Caco-2 (cell line): ENCODE measurements at regions not wholly inside any gene's neighbourhood (a gene's known extent, or its start where the extent isn't known, plus 50 kb on each side); places are given as distances from the start of the nearest gene placed in this dataset.

Experiments
- BruUV-seq: library from RNA; stranded (reverse); fragments of 400-500 nt; replicated peaks from 2 replicates; lab custom pipeline; 2021; lab: Mats Ljungman, UMichigan
- CTCF ChIA-PET: fragments of 300-600 bp; sonication (Branson Sonifier 250); formaldehyde crosslinking; loops from one replicate; lab custom pipeline; 2022; ENCODE audit warnings: antibody characterized with exemption; lab: Charles Lee
- POLR2A ChIA-PET: fragments of 300-600 bp; sonication (Branson Sonifier 250); formaldehyde crosslinking; loops from one replicate; lab custom pipeline; 2022; ENCODE audit warnings: antibody characterized with exemption; lab: Charles Lee
- DNase-seq, 2 experiments: peaks; one replicate each; pipeline versions ENCODE4 v3.0.0 to v3.0.0-alpha.2; 2020 to 2022
- H3K27me3 ChIP-seq: replicated peaks from 2 replicates; pipeline ENCODE4 v1.6.0; 2011; ENCODE audit warnings: low read length; ENCODE audit not compliant: control insufficient read depth, insufficient read depth
- H3K36me3 ChIP-seq: 2 replicates; pipeline ENCODE4 v1.5.1; 2011; ENCODE audit warnings: low read length; ENCODE audit not compliant: control insufficient read depth, insufficient read depth
- H3K4me1 ChIP-seq: fragments of 250-450 bp; sonication (Bioruptor Pico); 2 replicates; pipeline ENCODE4 v1.5.1; 2020; ENCODE audit warnings: mild to moderate bottlenecking
- H3K4me3 ChIP-seq: 2 replicates; pipeline ENCODE4 v1.5.1; 2011; ENCODE audit warnings: low read depth, mild to moderate bottlenecking, control low read depth, low read length
- H3K9me3 ChIP-seq: fragments of 250-450 bp; sonication (Bioruptor Pico); 2 replicates; pipeline ENCODE4 v1.5.1; 2020; ENCODE audit warnings: mild to moderate bottlenecking, moderate library complexity
- H3K27ac Mint-ChIP-seq: one replicate; pipeline ENCODE4 v1.8.0; 2022; ENCODE audit warnings: mixed read lengths; ENCODE audit not compliant: unreplicated experiment
- H3K27me3 Mint-ChIP-seq: one replicate; pipeline ENCODE4 v1.8.0; 2022; ENCODE audit warnings: mixed read lengths; ENCODE audit not compliant: insufficient read depth, unreplicated experiment
- H3K36me3 Mint-ChIP-seq: one replicate; pipeline ENCODE4 v1.8.0; 2022; ENCODE audit warnings: mild to moderate bottlenecking, mixed read lengths; ENCODE audit not compliant: insufficient read depth, unreplicated experiment
- H3K4me1 Mint-ChIP-seq: one replicate; pipeline ENCODE4 v1.8.0; 2022; ENCODE audit warnings: low read depth, mixed read lengths; ENCODE audit not compliant: unreplicated experiment
- H3K4me3 Mint-ChIP-seq: one replicate; pipeline ENCODE4 v1.8.0; 2022; ENCODE audit warnings: mild to moderate bottlenecking, moderate library complexity, mixed read lengths; ENCODE audit not compliant: unreplicated experiment
- H3K9me3 Mint-ChIP-seq: one replicate; pipeline ENCODE4 v1.8.0; 2022; ENCODE audit warnings: mixed read lengths; ENCODE audit not compliant: unreplicated experiment
- CTCF ChIP-seq, 2 experiments: fragments of 200-600 bp in 1 of 2; IDR thresholded peaks; 1 replicate in 1 of 2; 2 replicates in 1 of 2; pipeline versions ENCODE4 v1.5.1 to v1.8.0; 2011 to 2022; ENCODE audit warnings: antibody characterized with exemption in 1 of 2, control low read depth in 1 of 2, inconsistent platforms in 1 of 2, low read depth in 1 of 2, low read length in 1 of 2, mild to moderate bottlenecking in 1 of 2, moderate library complexity in 1 of 2; ENCODE audit not compliant: insufficient read depth in 1 of 2, severe bottlenecking in 1 of 2, unreplicated experiment in 1 of 2
- intact Hi-C: fragments of 100-400 bp; cut with micrococcal nuclease; formaldehyde crosslinking; loops from one replicate; pipeline ENCODE4 v1.10.0; 2022; ENCODE audit not compliant: unreplicated experiment

GRCh38 chr16:51710186-51710585 is 559.1 kb upstream of the SALL1 start:
- H3K36me3 Mint-ChIP-seq: no peaks in the 10 kb centered on the region
- intact Hi-C loops: no loop called here
- no peaks in the 10 kb centered on the region for H3K4me1 Mint-ChIP-seq
- no peak for DNase-seq
- BruUV-seq: no TSS peak
- H3K4me3 Mint-ChIP-seq: no peak overlapping the region
- H3K9me3 ChIP-seq: 0 out of 2 replicates have a peak, but pooled peaks cover under 1% of the 10 kb centered on the region
- ChIA-PET CTCF (no interaction called here), POLR2A (no interaction called here)
- H3K9me3 Mint-ChIP-seq: no peaks in the 10 kb centered on the region
- TF ChIP-seq CTCF (IDR thresholded peaks at IDR 0.05; ENCODE audit: insufficient read depth in 1 of 2, low read depth in 1 of 2, low read length in 1 of 2, severe bottlenecking in 1 of 2, unreplicated experiment in 1 of 2): no peak
- H3K4me3 ChIP-seq: no peak overlapping the region
- no peaks in the 10 kb centered on the region for H3K4me1 ChIP-seq
- H3K27ac Mint-ChIP-seq: no peak overlapping the region
- no peaks in the 10 kb centered on the region; the same call in 1 of the 2 replicates for H3K27me3 ChIP-seq
- H3K27me3 Mint-ChIP-seq: peaks cover 7% of the 10 kb centered on the region
- no peaks in the 10 kb centered on the region for H3K36me3 ChIP-seq

- Mint-ChIP-seq H3K4me1 (no peaks in the 10 kb centered on the region), H3K27ac (no peak overlapping the region), H3K36me3 (no peaks in the 10 kb centered on the region), H3K4me3 (no peak overlapping the region), H3K27me3 (peaks cover 7% of the 10 kb centered on the region), H3K9me3 (peaks cover 12% of the 10 kb centered on the region)
- no peak for DNase-seq
- Histone ChIP-seq H3K36me3 (no peaks in the 10 kb centered on the region), H3K9me3 (peaks cover 6% of the 10 kb centered on the region; the same call in 1 of the 2 replicates), H3K4me3 (no peak overlapping the region), H3K27me3 (no peaks in the 10 kb centered on the region; the same call in 1 of the 2 replicates), H3K4me1 (no peaks in the 10 kb centered on the region)
- no TSS peak for BruUV-seq
- ChIA-PET CTCF (no interaction called here), POLR2A (no interaction called here)
- no peak for TF ChIP-seq CTCF (IDR thresholded peaks at IDR 0.05; ENCODE audit: insufficient read depth in 1 of 2, low read depth in 1 of 2, low read length in 1 of 2, severe bottlenecking in 1 of 2, unreplicated experiment in 1 of 2)
- intact Hi-C loops: no loop called here
Observed at GRCh38 chr16:51708861-51709260, 557.8 kb upstream of the SALL1 start.

GRCh38 chr16:51707666-51708065 is 556.6 kb upstream of the SALL1 start:
- H3K4me3 ChIP-seq: no peak overlapping the region
- no peak overlapping the region for H3K4me3 Mint-ChIP-seq
- H3K9me3 ChIP-seq: peaks cover 6% of the 10 kb centered on the region; the same call in 1 of the 2 replicates
- no peaks in the 10 kb centered on the region for H3K4me1 ChIP-seq
- H3K4me1 Mint-ChIP-seq: no peaks in the 10 kb centered on the region
- peaks cover 7% of the 10 kb centered on the region for H3K27me3 Mint-ChIP-seq
- no peak for TF ChIP-seq CTCF (IDR thresholded peaks at IDR 0.05; ENCODE audit: insufficient read depth in 1 of 2, low read depth in 1 of 2, low read length in 1 of 2, severe bottlenecking in 1 of 2, unreplicated experiment in 1 of 2)
- H3K9me3 Mint-ChIP-seq: peaks cover 18% of the 10 kb centered on the region
- no peak for DNase-seq
- ChIA-PET POLR2A (no interaction called here), CTCF (no interaction called here)
- H3K36me3 Mint-ChIP-seq: no peaks in the 10 kb centered on the region
- intact Hi-C loops: no loop called here
- no peak overlapping the region for H3K27ac Mint-ChIP-seq
- H3K27me3 ChIP-seq: no peaks in the 10 kb centered on the region; the same call in 1 of the 2 replicates
- no TSS peak for BruUV-seq
- no peaks in the 10 kb centered on the region for H3K36me3 ChIP-seq
